ENCODE measurements at regions not wholly inside any gene's neighbourhood (a gene's known extent, or its start where the extent isn't known, plus 50 kb on each side); places are given as distances from the start of the nearest gene placed in this dataset.

DNA sequence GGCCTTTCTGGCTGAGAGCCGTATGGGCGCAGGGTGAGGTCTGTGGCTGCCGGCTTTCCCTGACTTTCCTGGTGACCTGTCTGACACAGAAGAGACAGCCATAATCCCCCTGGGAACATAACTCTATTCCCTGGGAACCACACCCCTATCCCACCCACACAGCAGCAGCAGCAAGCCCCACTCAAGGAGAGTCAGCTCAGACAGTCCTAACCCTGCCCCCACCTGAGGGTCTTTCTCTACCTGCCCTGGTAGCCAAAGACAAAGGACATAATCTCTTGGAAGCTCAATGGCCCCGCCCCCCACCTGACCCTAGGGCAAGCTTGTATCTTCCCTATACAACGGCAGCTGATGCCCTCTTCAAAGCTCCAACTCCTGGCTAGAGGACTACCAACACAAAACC, 74.6 kb downstream of the PABPC4L start:
- no peak for TF ChIP-seq CTCF (IDR thresholded peaks at IDR 0.05; ENCODE audit: insufficient read depth, low read depth, low read length)
- no peak for TF ChIP-seq EZH2 (IDR thresholded peaks at IDR 0.05; ENCODE audit: insufficient read depth, low read length)
